WTC11 (cell line): ENCODE measurements at regions not wholly inside any gene's neighbourhood (a gene's known extent, or its start where the extent isn't known, plus 50 kb on each side); places are given as distances from the start of the nearest gene placed in this dataset.
"Not testable (repeated sequence)": the region's sequence is repeated elsewhere in the genome, so short reads cannot be mapped to it uniquely, and the experiment has no call there.

ENCODE experiments used
- ATF1 ChIP-seq: sonication (generic); formaldehyde crosslinking; IDR thresholded peaks from 2 replicates; pipeline ENCODE4 v1.8.1; 2023; ENCODE audit warnings: mild to moderate bottlenecking, moderate library complexity, missing genetic modification reagents
- ZNF317 ChIP-seq: sonication (generic); formaldehyde crosslinking; IDR thresholded peaks from 2 replicates; pipeline ENCODE4 v1.8.1; 2023; ENCODE audit warnings: low read depth, mild to moderate bottlenecking, moderate library complexity, missing genetic modification reagents, borderline replicate concordance
- ZNF423 ChIP-seq: fragments of 250-450 bp; sonication (Bioruptor Pico); IDR thresholded peaks from 2 replicates; pipeline ENCODE4 v2.1.2; 2022; ENCODE audit warnings: mild to moderate bottlenecking, moderate library complexity
- TF ChIP-seq, protein P1 (sequence below): fragments of 250-450 bp; sonication (Bioruptor Pico); IDR thresholded peaks from 2 replicates; pipeline ENCODE4 v2.1.2; 2022; ENCODE audit warnings: mild to moderate bottlenecking, moderate library complexity
- TF ChIP-seq, protein P2 (sequence below): fragments of 200-600 bp; IDR thresholded peaks from 2 replicates; pipeline ENCODE4 v1.8.0; 2022; ENCODE audit warnings: antibody characterized with exemption
- TF ChIP-seq, protein P3 (sequence below): sonication (generic); formaldehyde crosslinking; IDR thresholded peaks from 2 replicates; pipeline ENCODE4 v1.8.0; 2022; ENCODE audit warnings: mild to moderate bottlenecking, missing genetic modification reagents
- TF ChIP-seq, protein P4 (sequence below): sonication (generic); formaldehyde crosslinking; IDR thresholded peaks from 2 replicates; pipeline ENCODE4 v1.8.1; 2023; ENCODE audit warnings: mild to moderate bottlenecking, missing genetic modification reagents
- TF ChIP-seq, protein P5 (sequence below): fragments of 250-450 bp; sonication (Bioruptor Pico); IDR thresholded peaks from 2 replicates; pipeline ENCODE4 v1.9.0; 2021; ENCODE audit warnings: moderate library complexity, mild to moderate bottlenecking, inconsistent platforms, borderline replicate concordance

DNA sequence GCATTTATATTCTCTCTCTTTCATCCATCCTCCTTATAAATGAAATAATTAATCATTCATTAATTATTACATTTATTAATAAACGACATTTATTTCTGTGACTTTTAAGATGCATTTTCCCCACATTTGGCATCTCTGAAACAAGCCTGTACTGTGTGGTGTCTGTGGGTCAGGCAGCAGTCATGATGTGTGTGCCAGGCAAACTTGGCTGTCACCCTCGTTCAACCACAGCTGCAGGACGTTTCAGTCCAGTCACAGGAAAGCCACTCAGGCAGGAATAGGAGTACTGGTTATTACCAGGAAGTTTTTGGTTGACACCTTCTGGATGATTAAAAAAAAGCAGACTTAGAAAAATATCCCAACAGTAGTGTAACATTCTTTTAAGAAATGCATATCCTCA, 175.6 kb upstream of the LRRC61 start:
- TF ChIP-seq, protein P1, sequence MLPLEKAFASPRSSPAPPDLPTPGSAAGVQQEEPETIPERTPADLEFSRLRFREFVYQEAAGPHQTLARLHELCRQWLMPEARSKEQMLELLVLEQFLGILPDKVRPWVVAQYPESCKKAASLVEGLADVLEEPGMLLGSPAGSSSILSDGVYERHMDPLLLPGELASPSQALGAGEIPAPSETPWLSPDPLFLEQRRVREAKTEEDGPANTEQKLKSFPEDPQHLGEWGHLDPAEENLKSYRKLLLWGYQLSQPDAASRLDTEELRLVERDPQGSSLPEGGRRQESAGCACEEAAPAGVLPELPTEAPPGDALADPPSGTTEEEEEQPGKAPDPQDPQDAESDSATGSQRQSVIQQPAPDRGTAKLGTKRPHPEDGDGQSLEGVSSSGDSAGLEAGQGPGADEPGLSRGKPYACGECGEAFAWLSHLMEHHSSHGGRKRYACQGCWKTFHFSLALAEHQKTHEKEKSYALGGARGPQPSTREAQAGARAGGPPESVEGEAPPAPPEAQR = not testable (repeated sequence)
- TF ChIP-seq, protein P2, sequence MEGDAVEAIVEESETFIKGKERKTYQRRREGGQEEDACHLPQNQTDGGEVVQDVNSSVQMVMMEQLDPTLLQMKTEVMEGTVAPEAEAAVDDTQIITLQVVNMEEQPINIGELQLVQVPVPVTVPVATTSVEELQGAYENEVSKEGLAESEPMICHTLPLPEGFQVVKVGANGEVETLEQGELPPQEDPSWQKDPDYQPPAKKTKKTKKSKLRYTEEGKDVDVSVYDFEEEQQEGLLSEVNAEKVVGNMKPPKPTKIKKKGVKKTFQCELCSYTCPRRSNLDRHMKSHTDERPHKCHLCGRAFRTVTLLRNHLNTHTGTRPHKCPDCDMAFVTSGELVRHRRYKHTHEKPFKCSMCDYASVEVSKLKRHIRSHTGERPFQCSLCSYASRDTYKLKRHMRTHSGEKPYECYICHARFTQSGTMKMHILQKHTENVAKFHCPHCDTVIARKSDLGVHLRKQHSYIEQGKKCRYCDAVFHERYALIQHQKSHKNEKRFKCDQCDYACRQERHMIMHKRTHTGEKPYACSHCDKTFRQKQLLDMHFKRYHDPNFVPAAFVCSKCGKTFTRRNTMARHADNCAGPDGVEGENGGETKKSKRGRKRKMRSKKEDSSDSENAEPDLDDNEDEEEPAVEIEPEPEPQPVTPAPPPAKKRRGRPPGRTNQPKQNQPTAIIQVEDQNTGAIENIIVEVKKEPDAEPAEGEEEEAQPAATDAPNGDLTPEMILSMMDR = not testable (repeated sequence)
- TF ChIP-seq, protein P3, sequence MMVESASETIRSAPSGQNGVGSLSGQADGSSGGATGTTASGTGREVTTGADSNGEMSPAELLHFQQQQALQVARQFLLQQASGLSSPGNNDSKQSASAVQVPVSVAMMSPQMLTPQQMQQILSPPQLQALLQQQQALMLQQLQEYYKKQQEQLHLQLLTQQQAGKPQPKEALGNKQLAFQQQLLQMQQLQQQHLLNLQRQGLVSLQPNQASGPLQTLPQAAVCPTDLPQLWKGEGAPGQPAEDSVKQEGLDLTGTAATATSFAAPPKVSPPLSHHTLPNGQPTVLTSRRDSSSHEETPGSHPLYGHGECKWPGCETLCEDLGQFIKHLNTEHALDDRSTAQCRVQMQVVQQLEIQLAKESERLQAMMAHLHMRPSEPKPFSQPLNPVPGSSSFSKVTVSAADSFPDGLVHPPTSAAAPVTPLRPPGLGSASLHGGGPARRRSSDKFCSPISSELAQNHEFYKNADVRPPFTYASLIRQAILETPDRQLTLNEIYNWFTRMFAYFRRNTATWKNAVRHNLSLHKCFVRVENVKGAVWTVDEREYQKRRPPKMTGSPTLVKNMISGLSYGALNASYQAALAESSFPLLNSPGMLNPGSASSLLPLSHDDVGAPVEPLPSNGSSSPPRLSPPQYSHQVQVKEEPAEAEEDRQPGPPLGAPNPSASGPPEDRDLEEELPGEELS (CRISPR knock-in tag) = not testable (repeated sequence)
- TF ChIP-seq, protein P4, sequence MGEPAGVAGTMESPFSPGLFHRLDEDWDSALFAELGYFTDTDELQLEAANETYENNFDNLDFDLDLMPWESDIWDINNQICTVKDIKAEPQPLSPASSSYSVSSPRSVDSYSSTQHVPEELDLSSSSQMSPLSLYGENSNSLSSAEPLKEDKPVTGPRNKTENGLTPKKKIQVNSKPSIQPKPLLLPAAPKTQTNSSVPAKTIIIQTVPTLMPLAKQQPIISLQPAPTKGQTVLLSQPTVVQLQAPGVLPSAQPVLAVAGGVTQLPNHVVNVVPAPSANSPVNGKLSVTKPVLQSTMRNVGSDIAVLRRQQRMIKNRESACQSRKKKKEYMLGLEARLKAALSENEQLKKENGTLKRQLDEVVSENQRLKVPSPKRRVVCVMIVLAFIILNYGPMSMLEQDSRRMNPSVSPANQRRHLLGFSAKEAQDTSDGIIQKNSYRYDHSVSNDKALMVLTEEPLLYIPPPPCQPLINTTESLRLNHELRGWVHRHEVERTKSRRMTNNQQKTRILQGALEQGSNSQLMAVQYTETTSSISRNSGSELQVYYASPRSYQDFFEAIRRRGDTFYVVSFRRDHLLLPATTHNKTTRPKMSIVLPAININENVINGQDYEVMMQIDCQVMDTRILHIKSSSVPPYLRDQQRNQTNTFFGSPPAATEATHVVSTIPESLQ = not testable (repeated sequence)
- not testable (repeated sequence) for TF ChIP-seq ZNF423, ATF1, ZNF317 (CRISPR knock-in tag)
- TF ChIP-seq, protein P5, sequence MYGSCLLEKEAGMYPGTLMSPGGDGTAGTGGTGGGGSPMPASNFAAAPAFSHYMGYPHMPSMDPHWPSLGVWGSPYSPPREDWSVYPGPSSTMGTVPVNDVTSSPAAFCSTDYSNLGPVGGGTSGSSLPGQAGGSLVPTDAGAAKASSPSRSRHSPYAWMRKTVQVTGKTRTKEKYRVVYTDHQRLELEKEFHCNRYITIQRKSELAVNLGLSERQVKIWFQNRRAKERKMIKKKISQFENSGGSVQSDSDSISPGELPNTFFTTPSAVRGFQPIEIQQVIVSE (CRISPR knock-in tag) = not testable (repeated sequence)
